ENCODE measurements at regions not wholly inside any gene's neighbourhood (a gene's known extent, or its start where the extent isn't known, plus 50 kb on each side); places are given as distances from the start of the nearest gene placed in this dataset.
A peak's percentile ranks its signal among the peaks of the same experiment; 100 is the strongest.

DNA sequence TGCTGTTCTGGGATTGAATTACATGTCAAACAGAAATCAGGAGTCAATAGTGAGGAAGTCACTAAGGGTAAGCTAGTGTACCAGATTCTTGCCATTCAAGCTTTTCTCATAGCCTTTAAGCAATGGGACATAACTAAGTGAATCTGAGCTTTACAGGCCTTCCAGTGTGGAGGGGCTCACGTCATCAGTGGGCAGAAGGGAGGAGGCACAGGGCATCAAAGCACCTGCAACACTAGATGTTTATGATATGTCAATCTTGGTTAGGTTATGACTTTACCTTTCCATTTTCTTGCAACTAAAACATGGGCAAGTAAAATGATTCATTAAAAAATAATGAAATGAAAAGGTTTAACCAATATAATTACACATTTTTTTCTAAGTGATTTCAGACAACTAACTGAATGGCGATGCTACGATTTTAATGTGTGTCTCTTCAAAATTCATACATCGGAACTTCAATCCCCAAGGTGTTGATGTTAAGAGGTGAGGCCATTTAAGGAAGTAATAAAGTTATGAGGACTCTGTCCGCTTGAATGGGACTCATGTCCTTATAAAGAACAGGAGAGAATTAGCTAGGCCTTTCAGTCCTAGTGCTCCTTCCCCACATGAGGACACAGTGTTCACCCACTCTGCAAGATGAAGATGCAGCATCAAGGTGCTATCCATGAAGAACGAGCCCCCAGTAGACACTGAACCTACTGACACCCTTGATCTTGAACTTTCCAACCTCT lies 1169.2 kb upstream of the NXPH2 start:
- DNase-seq (ENCODE audit: low read depth): no peak

DNA sequence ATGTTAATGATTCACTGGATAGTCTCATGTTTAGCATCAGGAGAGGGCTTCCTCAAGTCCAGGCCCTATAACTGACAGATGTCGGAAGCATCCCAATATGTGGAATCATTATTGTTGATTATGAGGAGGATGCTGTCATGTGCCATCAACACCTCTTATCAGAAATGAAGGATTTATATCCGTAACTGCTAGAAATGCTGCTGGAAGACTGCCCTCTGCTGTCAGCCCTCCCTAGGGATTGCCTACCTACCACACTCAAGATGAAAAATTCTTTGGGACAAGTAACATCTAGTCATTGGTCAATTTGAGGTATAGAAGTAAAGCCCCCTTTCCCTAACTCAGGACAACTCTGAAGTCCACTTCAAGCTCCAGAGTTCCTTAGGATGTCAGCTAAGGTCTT lies 1166.5 kb upstream of the NXPH2 start:
- no peak for DNase-seq (ENCODE audit: low read depth)

DNA sequence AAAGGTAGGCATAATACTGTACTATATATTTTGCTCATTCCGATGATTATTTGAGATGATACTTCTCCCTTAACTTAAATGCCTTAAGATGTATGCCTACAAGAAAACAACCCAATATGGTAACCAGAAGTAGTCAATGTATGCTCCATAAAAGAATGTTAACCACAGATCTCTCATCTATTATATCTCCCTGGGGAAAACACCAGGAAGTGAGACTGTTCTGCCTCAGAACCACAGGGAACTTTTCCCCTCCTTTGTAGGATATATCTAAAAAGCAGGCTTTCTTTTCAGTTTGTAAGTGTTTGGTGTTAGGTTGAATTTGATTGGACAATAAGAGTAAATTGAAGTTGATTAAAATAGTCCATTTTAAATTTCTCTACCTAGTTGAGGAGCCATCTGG lies 1160.5 kb upstream of the NXPH2 start:
- DNase-seq (ENCODE audit: low read depth): peak; percentile 36

DNA sequence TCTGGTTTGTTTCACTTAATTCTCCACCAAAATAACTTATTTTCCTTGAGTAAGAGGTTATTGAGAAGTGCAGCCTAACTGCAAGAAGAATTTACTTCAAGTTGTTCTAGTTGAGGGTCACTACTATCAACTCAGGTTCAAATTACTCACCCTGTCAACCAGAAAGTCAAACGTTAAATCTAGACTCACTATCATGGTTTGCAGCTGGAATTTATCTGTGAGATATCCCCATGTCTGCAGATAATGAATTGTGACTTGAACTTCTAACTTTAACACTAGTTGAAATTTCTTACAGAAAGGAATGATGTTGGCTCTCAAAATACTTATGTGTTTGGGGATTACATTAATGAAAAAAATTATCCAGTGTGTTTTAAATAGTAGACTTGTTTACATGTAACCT lies 1145.7 kb upstream of the NXPH2 start:
- DNase-seq (ENCODE audit: low read depth): no peak

DNA sequence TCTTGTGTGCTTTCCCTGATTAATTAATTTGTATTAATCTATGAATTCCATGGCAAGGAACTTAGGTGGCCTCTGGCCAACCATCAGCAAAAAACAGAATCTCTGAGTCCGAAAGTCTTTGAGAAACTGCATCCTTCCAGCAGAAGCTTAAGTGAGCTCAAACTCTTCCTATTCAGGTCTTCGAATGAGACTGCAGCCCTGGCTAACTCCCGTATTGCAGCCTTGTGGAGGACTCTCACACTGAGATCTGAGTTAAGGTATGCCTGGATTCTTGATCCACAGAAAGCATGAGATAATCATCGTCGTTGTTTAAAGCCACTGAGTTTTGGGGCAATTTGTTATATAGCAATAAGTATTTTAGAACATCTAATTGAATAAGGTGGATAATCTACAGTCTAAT lies 1143.9 kb upstream of the NXPH2 start:
- no peak for DNase-seq (ENCODE audit: low read depth)

DNA sequence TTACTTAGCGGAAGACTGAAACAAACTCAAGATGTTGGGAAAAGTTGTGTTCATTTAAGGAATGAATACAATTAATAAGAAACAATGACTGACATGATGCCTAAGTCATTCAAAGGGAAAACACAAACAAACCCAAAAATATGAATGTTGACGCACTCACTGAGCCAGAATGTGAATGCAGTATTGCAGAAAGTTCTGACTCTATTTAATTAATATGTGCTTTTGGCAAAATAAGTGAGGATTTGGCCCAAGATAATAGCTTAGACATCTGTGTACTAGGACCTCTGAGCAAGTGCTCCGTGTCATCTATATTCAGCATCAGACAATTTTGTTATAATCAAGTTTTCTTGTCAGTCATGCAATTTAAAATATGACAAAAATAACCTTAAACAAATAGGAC lies 1138.8 kb upstream of the NXPH2 start:
- no peak for DNase-seq (ENCODE audit: low read depth)

DNA sequence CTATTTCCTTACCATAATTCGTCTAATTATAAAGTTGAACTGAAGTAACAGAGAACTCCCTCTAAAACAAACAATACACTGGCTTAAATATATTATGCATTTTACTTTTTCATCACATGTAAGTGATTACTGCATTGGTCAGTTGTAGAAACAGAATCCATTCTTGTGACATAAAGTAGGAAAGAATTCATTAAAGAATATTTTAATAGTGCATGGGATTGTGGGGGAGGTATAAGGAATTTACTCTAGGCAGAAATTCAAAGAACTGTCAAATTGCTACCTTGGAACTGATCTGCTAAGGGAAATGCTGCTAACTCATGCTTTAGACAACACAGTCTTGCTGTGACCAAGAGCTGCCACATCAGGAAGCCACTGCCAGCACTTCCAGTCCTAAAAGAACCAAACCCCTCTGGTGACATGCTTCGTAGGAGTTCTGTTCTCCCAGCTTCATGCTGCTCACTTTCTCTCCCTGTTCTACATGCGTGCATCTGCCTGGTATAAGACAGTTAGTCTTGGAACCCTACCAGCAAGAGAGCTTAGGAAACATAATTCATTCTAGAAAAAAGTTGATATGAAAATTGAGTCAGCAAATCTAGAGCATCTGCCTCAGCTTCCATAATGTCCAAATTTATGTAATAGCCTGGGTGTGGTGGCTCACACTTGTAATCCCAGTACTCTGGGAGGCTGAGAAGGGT lies 1137.6 kb upstream of the NXPH2 start:
- no peak for DNase-seq (ENCODE audit: low read depth)

DNA sequence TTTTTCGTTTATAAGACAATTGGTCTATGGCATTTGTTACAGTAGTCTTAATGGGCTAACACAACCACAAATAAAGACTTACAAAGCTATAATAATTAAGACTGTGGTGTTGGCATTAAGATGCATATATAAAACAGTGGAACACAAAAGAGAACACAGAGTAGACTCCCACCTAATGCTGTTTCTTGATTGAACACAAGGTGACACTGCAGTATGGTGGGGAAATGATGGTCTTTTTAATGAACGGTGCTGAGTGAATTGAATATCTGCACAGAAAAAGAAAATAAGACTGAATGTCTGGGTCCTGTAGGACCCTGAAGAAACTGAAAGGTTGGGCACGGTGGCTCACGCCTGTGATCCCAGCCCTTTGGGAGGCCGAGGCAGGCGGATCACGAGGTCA lies 1136.6 kb upstream of the NXPH2 start:
- DNase-seq (ENCODE audit: low read depth): no peak

DNA sequence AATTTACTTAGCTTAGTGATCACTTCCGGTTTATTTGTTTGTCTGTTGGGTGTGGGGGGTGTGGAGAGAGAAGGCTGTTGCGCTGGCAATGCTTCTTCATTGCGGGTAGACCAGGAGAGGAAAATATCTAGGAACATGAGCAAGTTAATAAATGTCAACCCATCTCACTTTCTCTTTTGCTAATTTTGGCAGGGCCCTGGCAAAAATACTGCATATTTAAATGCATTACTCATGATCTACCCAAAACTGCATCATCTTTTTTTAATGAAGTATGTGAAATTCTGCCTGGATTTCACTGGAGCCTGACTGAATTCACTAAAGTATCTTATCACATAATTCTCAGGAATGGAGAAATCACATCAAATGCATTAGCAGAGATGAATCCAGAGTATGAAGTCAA lies 1131.0 kb upstream of the NXPH2 start:
- DNase-seq (ENCODE audit: low read depth): no peak

DNA sequence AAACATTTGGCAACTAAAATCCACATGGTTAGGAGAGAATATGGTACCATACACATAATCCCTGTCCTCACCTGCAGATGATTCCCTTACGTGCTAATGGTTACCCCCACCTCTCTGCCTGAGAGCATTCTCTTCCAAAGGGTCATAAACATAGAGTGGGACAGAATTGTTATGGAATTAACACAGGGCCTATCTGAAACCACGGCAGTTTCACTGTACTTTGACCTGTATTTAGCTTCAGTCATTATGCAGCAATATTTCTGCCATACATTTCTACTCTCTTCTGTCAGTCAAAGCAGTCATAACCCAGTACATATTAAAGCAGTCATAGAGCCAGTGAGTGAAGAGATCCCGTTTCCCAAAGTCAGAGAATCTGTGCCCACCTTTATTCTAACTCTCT lies 1128.9 kb upstream of the NXPH2 start:
- DNase-seq (ENCODE audit: low read depth): no peak

DNA sequence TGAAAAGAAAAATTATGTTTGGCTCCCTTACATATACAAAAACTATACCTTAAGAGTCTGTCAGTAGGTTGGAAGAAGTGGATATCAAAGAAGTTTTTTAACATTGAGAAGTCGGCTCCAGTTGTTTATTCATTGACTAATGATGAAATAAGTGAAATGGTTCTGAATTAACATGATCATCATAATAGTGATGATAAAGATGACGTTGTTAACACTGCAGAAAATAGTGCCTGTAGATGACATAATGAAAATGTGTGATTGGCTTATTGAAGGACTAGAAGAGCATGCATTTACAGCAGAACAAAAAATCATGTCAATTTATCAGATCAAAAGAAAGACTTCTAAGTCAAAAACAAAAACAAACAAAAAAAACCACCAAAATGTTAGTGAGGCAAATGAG lies 1125.4 kb upstream of the NXPH2 start:
- no peak for DNase-seq (ENCODE audit: low read depth)

DNA sequence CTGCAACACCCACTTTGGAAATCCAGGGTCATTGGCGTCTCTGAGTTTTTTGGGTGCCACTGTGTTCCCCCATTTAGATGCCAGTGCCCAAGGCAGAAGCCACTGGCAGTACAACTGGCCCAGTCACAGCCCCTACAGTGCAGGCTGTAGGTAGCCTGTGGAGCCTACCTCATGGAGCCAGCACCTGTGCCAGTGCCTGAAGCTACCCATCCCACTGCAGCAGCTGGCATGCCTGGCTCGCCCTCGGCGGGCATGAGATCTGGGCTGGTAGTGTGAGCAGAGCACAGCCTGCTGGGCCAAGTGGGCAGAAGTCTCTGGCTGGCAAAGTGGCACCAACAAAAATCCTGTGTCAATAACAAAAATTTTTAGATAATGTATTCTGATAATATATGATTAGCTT lies 1111.4 kb upstream of the NXPH2 start:
- DNase-seq (ENCODE audit: low read depth): no peak

DNA sequence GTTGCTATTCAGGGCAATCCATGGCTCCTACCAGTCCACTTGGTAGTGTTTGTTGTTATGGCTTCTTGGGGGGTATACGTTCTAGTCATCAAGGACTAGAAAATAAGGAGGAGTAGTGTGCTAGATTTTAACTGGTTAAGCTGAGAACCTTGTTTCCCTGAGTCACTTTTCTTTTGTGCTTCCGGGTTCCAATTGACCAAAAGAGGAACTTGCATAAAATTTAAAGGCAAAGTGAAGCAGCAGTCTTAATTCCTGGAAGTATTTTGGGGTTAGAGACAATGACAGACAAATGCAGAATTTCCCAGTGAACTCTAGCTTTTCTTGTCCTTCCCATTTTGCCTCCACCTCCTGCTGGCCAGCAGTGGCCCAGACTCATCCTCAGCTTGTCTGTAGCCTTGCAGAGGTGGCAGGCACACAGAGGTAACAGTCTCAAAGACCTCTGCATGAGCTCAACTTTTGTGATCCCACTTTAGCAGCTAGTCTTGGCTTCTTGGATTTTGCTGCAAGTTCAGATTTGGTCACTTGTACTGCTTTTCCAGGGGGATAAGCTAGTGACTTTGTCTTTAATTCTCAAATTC lies 1105.8 kb upstream of the NXPH2 start:
- DNase-seq (ENCODE audit: low read depth): no peak

DNA sequence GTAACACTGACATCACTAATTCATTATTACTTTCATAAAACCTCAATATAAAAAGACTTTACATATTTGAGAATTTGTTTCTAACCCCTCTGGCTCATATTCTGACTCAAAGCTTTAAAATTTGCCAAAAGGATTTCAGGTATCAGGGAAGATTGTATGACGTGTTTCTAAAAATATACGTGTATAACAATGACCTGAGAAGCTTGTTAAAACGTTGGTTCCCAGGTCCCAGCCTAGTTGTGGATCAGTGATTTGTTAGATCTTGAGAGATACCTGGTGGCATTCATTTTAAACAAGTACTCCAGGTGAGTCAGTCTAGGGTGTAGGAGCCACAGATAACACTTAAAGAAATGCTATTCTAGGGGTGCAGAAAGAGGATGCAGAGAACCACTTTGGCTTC lies 1096.8 kb upstream of the NXPH2 start:
- no peak for DNase-seq (ENCODE audit: low read depth)

DNA sequence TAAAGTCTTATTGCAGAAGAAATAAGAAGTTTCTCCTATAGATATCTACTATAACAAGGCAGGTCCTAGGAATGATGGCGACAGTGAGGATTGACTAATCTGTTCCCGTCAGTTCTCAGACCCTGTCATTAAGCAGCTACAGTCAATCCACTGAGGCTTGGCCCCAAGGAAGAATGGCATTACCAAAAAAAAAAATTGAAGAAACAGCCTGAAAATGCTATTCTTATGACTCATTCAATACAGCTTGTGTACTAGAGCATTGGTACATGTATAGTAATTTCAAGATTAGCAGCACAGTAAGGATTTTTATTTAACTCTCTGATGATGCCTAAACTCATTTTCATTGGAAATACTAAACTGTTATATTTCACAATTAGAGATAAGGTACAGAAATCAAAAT lies 1096.1 kb upstream of the NXPH2 start:
- no peak for DNase-seq (ENCODE audit: low read depth)

DNA sequence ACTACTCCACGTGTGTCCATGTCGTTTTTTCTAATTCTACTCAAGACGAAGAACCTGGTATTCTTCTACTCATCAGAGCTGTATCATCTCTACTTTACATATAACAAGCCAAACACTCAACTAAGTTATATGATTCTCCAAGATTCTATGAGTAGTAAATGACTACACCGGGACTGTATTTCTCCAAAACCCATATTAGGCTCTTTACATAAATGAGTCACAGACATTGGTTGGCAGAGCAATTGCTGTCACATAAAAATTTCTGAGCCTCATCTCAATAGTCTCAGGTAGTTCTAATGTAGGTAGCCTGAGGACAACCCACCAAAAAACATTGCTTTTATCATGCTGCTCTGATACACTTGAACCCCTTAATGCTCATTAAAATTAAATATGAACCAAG lies 1092.3 kb upstream of the NXPH2 start:
- DNase-seq (ENCODE audit: low read depth): no peak

DNA sequence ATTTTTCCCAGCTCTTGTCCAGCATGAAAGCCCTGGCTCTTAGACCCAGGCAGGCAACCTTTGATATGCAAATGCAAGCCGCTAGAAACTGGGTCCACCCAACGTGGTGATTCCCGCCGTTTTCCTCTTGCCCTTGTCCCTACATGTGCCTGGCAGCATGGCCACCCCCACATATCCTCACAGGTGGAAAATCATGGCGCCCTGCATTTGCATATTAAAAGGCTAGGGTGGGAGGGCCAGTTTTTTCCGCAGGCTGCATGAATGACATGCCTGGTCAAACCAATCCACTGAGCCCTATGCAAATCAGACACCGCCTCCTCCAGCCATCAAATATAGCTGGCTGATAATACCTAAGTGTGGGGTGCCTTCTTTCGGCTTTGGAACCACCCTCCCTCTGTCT lies 1091.8 kb upstream of the NXPH2 start:
- no peak for DNase-seq (ENCODE audit: low read depth)

DNA sequence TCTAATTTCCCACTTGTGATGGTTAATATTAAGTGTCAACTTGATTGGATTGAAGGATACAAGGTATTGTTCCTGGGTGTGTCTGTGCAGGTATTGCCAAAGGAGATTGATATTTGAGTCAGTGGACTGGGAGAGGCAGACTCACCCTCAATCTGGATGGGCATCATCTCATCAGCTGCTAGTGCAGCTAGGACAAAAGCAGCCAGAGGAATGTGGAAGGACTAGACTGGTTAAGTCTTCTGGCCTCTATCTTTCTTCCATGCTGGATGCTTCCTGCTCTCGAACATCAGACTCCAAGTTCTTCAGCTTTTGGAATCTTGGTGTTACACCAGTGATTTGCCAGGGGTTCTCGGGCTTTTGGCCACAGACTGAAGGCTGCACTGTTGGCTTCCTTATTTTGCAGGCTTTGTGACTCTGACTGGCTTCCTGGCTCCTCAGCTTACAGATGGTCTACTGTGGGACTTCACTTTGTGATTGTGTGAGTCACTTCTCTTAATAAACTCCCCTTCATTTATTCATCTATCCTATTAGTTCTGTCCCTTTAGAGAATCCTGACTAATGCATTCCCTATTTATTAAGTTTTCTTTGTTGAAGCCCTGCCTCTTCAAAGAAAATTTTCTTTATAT lies 1087.5 kb upstream of the NXPH2 start:
- DNase-seq (ENCODE audit: low read depth): no peak

DNA sequence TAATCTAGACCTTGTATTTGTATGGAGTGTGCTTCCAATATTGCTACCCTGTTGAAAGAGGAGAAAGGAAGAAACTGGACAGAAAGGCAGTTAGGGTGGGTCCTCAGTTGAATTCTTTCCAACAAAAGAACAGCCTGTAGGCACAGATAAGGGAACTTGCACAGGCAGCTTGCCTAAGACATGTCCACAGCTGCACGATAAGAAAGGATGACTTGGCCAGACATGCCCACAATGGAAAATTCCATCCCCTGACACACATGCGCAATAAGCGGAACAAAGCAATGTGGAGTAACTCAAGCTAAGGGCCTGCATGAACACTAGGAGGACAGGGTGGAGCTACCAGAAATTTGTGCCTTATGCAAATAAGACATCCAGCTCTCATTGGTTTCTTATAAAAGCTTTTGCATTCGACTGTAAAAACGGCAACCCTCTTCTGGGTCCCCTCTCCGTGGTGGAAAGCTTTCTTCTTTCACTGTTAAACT lies 1084.7 kb upstream of the NXPH2 start:
- DNase-seq (ENCODE audit: low read depth): no peak

DNA sequence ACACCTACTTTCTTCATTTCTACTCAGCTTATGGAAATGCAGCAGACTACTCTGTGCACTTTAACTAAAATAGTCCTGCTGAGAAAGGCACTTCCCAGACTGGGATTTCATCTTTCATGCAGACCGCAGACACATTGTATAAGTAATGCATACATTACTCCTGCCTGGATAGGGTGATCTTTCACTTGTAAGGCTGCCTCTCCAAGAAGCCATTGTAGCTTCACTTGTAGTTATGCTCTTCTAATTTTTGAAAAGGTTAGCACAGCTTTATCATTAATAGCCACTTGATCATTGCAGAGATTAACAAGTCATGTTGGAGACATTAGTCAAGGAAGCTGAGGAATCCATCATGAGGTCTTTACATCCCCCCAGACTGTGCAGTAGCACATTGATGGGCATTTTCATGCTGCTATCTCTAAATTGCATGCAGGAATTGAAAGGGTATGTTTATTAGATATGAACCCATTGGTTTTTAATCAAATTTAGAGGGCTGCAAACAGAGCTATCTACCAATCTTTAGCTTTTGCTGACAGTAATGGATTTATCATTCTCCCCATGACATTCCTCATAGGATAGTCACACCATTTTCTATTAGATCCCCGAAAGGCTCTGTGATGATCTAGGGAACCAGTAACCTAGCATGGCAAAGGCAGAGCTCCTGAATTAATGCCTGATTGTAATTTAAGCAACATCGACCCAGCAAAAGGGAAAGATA lies 1074.7 kb upstream of the NXPH2 start:
- no peak for DNase-seq (ENCODE audit: low read depth)

DNA sequence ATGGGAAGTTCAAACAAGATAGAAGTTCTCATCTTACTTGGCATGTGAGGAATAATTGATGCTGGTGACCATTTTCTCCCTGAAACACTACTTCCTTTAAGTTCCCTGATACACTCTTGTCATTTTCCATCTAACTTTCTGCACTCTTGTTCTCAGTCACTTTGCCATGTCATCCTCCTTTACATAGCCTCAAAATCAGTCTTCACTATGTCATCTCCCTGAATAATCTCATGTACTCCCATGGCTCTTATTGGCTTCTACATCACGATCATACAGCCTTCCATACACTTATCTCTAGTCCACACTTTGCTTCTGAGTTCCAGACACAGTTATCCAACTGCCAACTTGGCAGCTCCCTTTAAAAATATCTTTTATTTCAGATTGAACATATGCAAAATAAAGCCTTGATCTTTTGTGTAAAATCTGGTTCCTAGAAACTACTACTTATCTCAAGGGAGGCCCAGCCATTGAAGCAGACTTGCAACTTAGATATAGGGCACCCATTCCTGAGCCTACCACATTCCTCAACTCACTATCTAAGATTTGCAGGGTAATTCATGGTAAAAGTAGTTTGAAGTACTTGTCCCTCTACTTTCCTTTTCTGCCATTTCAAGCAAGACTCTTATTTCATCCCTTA lies 1070.2 kb upstream of the NXPH2 start:
- no peak for DNase-seq (ENCODE audit: low read depth)

DNA sequence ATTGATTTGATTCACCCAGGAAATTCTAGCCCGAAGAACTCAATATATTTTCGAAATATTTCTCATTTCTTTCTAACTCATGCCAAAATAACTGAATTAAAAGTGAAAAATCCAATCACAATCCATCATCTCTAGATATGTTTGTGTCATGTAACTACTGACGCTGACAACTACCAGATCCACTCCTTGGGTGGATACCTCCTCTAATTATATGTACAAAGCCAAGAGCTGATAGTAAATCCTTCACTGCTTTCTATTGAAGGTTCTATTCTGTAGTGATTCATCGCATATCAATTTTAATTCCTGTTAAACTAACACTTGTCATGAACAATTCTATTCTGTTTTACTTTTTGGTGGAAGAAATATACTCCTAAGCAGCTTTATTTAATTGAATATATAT lies 1056.6 kb upstream of the NXPH2 start:
- DNase-seq (ENCODE audit: low read depth): no peak
